ENCODE measurements at regions not wholly inside any gene's neighbourhood (a gene's known extent, or its start where the extent isn't known, plus 50 kb on each side); places are given as distances from the start of the nearest gene placed in this dataset.

DNA sequence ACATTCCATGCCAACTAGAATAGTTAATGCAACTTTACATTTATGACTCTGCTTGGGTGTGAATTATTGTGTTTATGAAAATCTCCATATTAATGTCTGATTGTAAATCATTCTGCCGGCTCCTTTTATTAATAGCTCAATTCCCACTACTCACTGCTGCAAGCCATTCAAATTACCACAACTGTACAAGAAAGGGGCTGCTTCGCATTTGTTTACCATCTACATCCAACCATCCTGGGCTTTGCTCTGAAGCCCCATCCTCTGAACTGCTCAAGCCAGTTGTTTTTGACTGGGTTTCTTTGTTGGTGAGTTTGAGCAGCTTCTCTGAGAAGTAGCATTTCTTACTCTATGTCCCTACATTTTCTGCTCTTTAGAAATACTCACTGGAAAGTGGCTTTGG, 451.6 kb upstream of the CADM1 start:
- POLR2A ChIA-PET: no interaction called here
- ATAC-seq (no peak), DNase-seq (ENCODE audit: low read depth in 1 of 2, low spot score in 1 of 2) (no peak), FAIRE-seq (no peak)
- Histone ChIP-seq H3K9me3 (no peaks in the 10 kb centered on the region), H3K4me1 (no peaks in the 10 kb centered on the region), H3K27ac (no peak overlapping the region), H3K4me2 (no peak overlapping the region), H3K4me3 (no peak overlapping the region)
- TF ChIP-seq EHMT2 (IDR thresholded peaks at IDR 0.05; ENCODE audit: low read depth): no peak
- CTCF ChIA-PET: no interaction called here
- 44% methylated on average over 2 of the region's 2 CpGs for WGBS (ENCODE audit: missing lambda C conversion rate)

GRCh38 chr11:115950660-115951059, 446.4 kb upstream of the CADM1 start:
- no peak overlapping the region for H3K4me3 ChIP-seq
- ChIA-PET POLR2A (no interaction called here), CTCF (interaction anchor here (1.0 to 1.2 kb wide), 2 partner anchors 11 to 15 kb away, joined by 3 read pairs; no protein-coding TSS in a partner anchor)
- DNase-seq (ENCODE audit: low read depth in 1 of 2, low spot score in 1 of 2) (no peak), ATAC-seq (no peak), FAIRE-seq (no peak)
- H3K27ac ChIP-seq: no peak overlapping the region
- WGBS (ENCODE audit: missing lambda C conversion rate): 3% methylated on average over 2 of the region's 2 CpGs
- TF ChIP-seq ZFP36 (IDR thresholded peaks at IDR 0.05; ENCODE audit: borderline replicate concordance, partially characterized antibody): no peak
- no peak for TF ChIP-seq CBX8 (IDR thresholded peaks at IDR 0.05)
- TF ChIP-seq EP300 (IDR thresholded peaks at IDR 0.05): no peak
- no peak for TF ChIP-seq HDAC2 (IDR thresholded peaks at IDR 0.05)
- no peak for TF ChIP-seq KDM5A (IDR thresholded peaks at IDR 0.05)
- TF ChIP-seq ZSCAN20 (CRISPR knock-in tag; IDR thresholded peaks at IDR 0.05): no peak
- TF ChIP-seq HMGXB4 (CRISPR knock-in tag; IDR thresholded peaks at IDR 0.05; ENCODE audit: borderline replicate concordance): no peak
- no peak for TF ChIP-seq MAZ (IDR thresholded peaks at IDR 0.05; ENCODE audit: borderline replicate concordance, low read depth, low read length)
- no peak for TF ChIP-seq PBX3 (IDR thresholded peaks at IDR 0.05)
- no peak for TF ChIP-seq POLR2A (IDR thresholded peaks at IDR 0.05; ENCODE audit: low read length)
- TF ChIP-seq, protein P1, sequence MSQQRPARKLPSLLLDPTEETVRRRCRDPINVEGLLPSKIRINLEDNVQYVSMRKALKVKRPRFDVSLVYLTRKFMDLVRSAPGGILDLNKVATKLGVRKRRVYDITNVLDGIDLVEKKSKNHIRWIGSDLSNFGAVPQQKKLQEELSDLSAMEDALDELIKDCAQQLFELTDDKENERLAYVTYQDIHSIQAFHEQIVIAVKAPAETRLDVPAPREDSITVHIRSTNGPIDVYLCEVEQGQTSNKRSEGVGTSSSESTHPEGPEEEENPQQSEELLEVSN (IDR thresholded peaks at IDR 0.05; ENCODE audit: borderline replicate concordance, low read depth): no peak
- TF ChIP-seq, protein P2, sequence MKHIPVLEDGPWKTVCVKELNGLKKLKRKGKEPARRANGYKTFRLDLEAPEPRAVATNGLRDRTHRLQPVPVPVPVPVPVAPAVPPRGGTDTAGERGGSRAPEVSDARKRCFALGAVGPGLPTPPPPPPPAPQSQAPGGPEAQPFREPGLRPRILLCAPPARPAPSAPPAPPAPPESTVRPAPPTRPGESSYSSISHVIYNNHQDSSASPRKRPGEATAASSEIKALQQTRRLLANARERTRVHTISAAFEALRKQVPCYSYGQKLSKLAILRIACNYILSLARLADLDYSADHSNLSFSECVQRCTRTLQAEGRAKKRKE (CRISPR knock-in tag; IDR thresholded peaks at IDR 0.05; ENCODE audit: low read depth): no peak
- no peak for TF ChIP-seq POLR2AphosphoS2 (conservative IDR thresholded peaks at IDR 0.05; ENCODE audit: low read length)
- no peak for TF ChIP-seq RCOR1 (IDR thresholded peaks at IDR 0.05; ENCODE audit: low read depth, low read length)
- TF ChIP-seq HOXB13 (CRISPR knock-in tag; IDR thresholded peaks at IDR 0.05; ENCODE audit: low read depth): no peak
- TF ChIP-seq, protein P3, sequence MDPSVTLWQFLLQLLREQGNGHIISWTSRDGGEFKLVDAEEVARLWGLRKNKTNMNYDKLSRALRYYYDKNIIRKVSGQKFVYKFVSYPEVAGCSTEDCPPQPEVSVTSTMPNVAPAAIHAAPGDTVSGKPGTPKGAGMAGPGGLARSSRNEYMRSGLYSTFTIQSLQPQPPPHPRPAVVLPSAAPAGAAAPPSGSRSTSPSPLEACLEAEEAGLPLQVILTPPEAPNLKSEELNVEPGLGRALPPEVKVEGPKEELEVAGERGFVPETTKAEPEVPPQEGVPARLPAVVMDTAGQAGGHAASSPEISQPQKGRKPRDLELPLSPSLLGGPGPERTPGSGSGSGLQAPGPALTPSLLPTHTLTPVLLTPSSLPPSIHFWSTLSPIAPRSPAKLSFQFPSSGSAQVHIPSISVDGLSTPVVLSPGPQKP (IDR thresholded peaks at IDR 0.05; ENCODE audit: low read depth, low read length): no peak
- no peak for TF ChIP-seq CEBPB (IDR thresholded peaks at IDR 0.05)
- no peak for TF ChIP-seq NFE2L2 (conservative IDR thresholded peaks at IDR 0.05; ENCODE audit: low read length)
- no peak for TF ChIP-seq GATA3 (IDR thresholded peaks at IDR 0.05; ENCODE audit: borderline replicate concordance)
- no peak overlapping the region for H3K4me2 ChIP-seq
- H3K9me3 ChIP-seq: no peaks in the 10 kb centered on the region
- no peaks in the 10 kb centered on the region for H3K4me1 ChIP-seq

DNA sequence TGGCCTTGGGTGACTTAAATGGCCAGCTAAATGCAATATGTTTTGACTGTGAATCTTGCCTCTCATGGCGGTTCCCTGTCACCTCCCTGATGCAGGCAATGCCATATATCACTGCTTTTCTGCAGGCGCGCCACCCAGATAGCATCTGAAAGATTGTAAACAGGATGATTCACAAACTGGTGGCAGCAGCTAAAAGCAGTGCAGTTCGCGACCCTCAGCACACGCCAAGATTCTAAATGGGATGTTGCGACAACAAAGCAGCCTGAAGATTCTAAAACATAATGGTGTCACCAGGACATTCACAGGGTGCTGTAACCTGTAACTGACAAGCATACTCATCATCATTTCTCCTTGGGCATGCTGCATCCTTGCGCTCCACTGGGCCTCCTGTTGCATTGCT, 440.4 kb upstream of the CADM1 start:
- Histone ChIP-seq H3K27ac (no peak overlapping the region), H3K4me3 (no peak overlapping the region), H3K4me1 (no peaks in the 10 kb centered on the region), H3K4me2 (no peak overlapping the region), H3K9me3 (no peaks in the 10 kb centered on the region)
- DNase-seq (ENCODE audit: low read depth in 1 of 2, low spot score in 1 of 2): no peak
- ATAC-seq: no peak
- no peak for FAIRE-seq
- POLR2A ChIA-PET: no interaction called here
- CTCF ChIA-PET: no interaction called here
- no peak for TF ChIP-seq KDM1A (IDR thresholded peaks at IDR 0.05; ENCODE audit: low read depth)
- TF ChIP-seq JUN (IDR thresholded peaks at IDR 0.05): no peak
- TF ChIP-seq CEBPB (IDR thresholded peaks at IDR 0.05): no peak
- no peak for TF ChIP-seq HOXB5 (CRISPR knock-in tag; IDR thresholded peaks at IDR 0.05)
- no peak for TF ChIP-seq TP53 (CRISPR knock-in tag; IDR thresholded peaks at IDR 0.05)
- no peak for TF ChIP-seq ZSCAN20 (CRISPR knock-in tag; IDR thresholded peaks at IDR 0.05)
- TF ChIP-seq ZFP36 (IDR thresholded peaks at IDR 0.05; ENCODE audit: borderline replicate concordance, partially characterized antibody): no peak
- TF ChIP-seq CBX8 (IDR thresholded peaks at IDR 0.05): no peak
- TF ChIP-seq, protein P2 (CRISPR knock-in tag; IDR thresholded peaks at IDR 0.05; ENCODE audit: low read depth): no peak
- no peak for TF ChIP-seq MAZ (IDR thresholded peaks at IDR 0.05; ENCODE audit: borderline replicate concordance, low read depth, low read length)
- no peak for TF ChIP-seq FOXS1 (CRISPR knock-in tag; IDR thresholded peaks at IDR 0.05)
- 59% methylated on average over 6 of the region's 8 CpGs for WGBS (ENCODE audit: missing lambda C conversion rate)
